ENCODE measurements at regions not wholly inside any gene's neighbourhood (a gene's known extent, or its start where the extent isn't known, plus 50 kb on each side); places are given as distances from the start of the nearest gene placed in this dataset.

DNA sequence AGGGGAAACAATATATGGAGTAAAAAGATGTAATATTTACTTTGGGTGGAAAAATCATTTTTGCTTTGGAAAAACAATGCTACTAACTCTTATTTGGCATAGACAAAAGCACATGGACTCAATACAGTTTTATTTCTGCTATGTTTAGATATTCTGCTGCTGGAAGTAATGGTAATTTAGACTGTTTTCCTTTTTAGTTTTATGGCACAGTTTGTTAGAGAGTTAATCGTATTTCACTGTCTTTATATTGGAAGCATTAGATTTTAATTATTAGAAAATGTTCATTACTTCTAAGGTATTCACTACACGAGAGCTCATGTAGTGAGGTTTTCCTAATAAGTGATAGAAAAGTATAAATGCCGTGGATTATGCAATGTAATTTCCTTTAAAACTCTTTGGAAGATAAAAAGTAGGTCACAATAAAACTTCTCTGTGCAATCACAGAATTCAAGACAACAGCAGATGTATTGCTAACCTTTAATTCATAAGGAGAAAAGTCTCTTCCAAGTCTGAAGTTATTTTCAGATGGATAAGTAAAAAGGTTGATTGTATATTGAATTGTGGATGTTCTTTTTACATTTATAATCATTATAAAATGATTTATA is 851.8 kb downstream of the TMTC2 start:
- TF ChIP-seq, protein P1, sequence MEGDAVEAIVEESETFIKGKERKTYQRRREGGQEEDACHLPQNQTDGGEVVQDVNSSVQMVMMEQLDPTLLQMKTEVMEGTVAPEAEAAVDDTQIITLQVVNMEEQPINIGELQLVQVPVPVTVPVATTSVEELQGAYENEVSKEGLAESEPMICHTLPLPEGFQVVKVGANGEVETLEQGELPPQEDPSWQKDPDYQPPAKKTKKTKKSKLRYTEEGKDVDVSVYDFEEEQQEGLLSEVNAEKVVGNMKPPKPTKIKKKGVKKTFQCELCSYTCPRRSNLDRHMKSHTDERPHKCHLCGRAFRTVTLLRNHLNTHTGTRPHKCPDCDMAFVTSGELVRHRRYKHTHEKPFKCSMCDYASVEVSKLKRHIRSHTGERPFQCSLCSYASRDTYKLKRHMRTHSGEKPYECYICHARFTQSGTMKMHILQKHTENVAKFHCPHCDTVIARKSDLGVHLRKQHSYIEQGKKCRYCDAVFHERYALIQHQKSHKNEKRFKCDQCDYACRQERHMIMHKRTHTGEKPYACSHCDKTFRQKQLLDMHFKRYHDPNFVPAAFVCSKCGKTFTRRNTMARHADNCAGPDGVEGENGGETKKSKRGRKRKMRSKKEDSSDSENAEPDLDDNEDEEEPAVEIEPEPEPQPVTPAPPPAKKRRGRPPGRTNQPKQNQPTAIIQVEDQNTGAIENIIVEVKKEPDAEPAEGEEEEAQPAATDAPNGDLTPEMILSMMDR (IDR thresholded peaks at IDR 0.05), result no peak
- no peak for TF ChIP-seq POLR2AphosphoS5 (IDR thresholded peaks at IDR 0.05)

Measured in sigmoid colon (tissue), 4 donors.